Spleen (tissue), 11 donors: ENCODE measurements at regions not wholly inside any gene's neighbourhood (a gene's known extent, or its start where the extent isn't known, plus 50 kb on each side); places are given as distances from the start of the nearest gene placed in this dataset.

Experiments used
- DNase-seq: peaks from one replicate; pipeline ENCODE4 v3.0.0-alpha.2; 2020
- H3K27ac ChIP-seq, 8 donors: fragments of 200-600 bp; sonication (generic) in 7 of 8; 1 replicate in 4 of 8; 2 replicates in 4 of 8; pipeline versions ENCODE4 v1.5.0 to v1.8.0; 2016 to 2021; ENCODE audit warnings: inconsistent platforms in 4 of 8, mild to moderate bottlenecking in 4 of 8, moderate library complexity in 1 of 8
- H3K27me3 ChIP-seq, 7 donors: fragments of 200-600 bp; sonication (generic) in 6 of 7; replicated peaks in 1 of 7; 1 replicate in 4 of 7; 2 replicates in 3 of 7; pipeline versions ENCODE4 v1.5.0 to v1.8.0; 2016 to 2021; ENCODE audit warnings: inconsistent platforms in 3 of 7, mild to moderate bottlenecking in 1 of 7
- H3K36me3 ChIP-seq, 6 donors: fragments of 200-600 bp; sonication (generic) in 5 of 6; 1 replicate in 4 of 6; 2 replicates in 2 of 6; pipeline versions ENCODE4 v1.5.0 to v1.8.0; 2016 to 2021; ENCODE audit warnings: inconsistent platforms in 2 of 6
- H3K4me1 ChIP-seq, 6 donors: fragments of 200-600 bp; sonication (generic) in 5 of 6; 1 replicate in 3 of 6; 2 replicates in 3 of 6; pipeline versions ENCODE4 v1.5.0 to v1.8.0; 2016 to 2021; ENCODE audit warnings: inconsistent platforms in 3 of 6
- H3K4me3 ChIP-seq, 8 donors: fragments of 200-600 bp; sonication (generic) in 7 of 8; 1 replicate in 4 of 8; 2 replicates in 4 of 8; pipeline versions ENCODE4 v1.5.0 to v1.8.0; 2016 to 2021; ENCODE audit warnings: inconsistent platforms in 4 of 8, mild to moderate bottlenecking in 4 of 8, moderate library complexity in 2 of 8
- H3K9me3 ChIP-seq, 8 donors: fragments of 200-600 bp; sonication (generic) in 7 of 8; 1 replicate in 4 of 8; 2 replicates in 4 of 8; pipeline versions ENCODE4 v1.5.0 to v1.8.0; 2016 to 2021; ENCODE audit warnings: inconsistent platforms in 4 of 8
- CTCF ChIP-seq, 11 experiments: fragments of 200-600 bp in 7 of 11; fragments of 450-650 bp in 4 of 11; sonication (generic) in 4 of 11; IDR thresholded peaks in 8 of 11; conservative IDR thresholded peaks in 3 of 11; 1 replicate in 7 of 11; 2 replicates in 4 of 11; pipeline versions ENCODE4 v1.4.0 to v1.8.0; 2016 to 2021; ENCODE audit warnings: antibody characterized with exemption in 11 of 11, inconsistent platforms in 4 of 11, mild to moderate bottlenecking in 1 of 11
- POLR2A ChIP-seq, 3 donors: fragments of 450-650 bp; IDR thresholded peaks; one replicate each; pipeline ENCODE4 v1.5.1; 2017; ENCODE audit warnings: antibody characterized with exemption in 3 of 3, mild to moderate bottlenecking in 1 of 3
- POLR2AphosphoS5 ChIP-seq, 3 donors: sonication (generic); formaldehyde crosslinking; IDR thresholded peaks; one replicate each; pipeline ENCODE4 v1.5.1; 2017; ENCODE audit warnings: antibody characterized with exemption in 3 of 3
- WGBS, 5 donors: extraction: QIAGEN DNeasy Blood & Tissue Kit in 3 of 5; methylation state at CpG; one replicate each; pipeline versions ENCODE4 v1.1.5 to v1.1.7; 2013 to 2018; 5-methylcytosine and 5-hydroxymethylcytosine counted together
- intact Hi-C: fragments of 100-400 bp; cut with DNase I; formaldehyde crosslinking; loops from one replicate; pipeline ENCODE4 v1.15.0; 2023; ENCODE audit warnings: low total_unique reads
- donor health status: healthy with polysubstance abuse.
- donor health status: DM: no; HTN: no; CAD: no; lungs with moderate emphysema.
- donor health status: DM: no; HTN: no; CAD: no.
- donor health status: Bipolar disorder and iron deficiency.
- donor health status: healthy.
- donor health status: DM: no; HTN: no; CAD: no.
- donor health status: DM: yes; HTN: yes; CAD: no.

GRCh38 chr21:31577271-31577670 is 82.2 kb upstream of the SOD1 start:
- Histone ChIP-seq H3K4me1 (peaks cover 0 to 3% (median 0%) of the 10 kb centered on the region in 6 donors), H3K4me3 (no peak overlapping the region), H3K27me3 (no peaks in the 10 kb centered on the region), H3K27ac (no peak overlapping the region), H3K36me3 (no peaks in the 10 kb centered on the region), H3K9me3 (peaks cover 0 to 11% (median 6%) of the 10 kb centered on the region in 8 donors)
- DNase-seq = no peak
- no peak for TF ChIP-seq POLR2A (IDR thresholded peaks at IDR 0.05)
- TF ChIP-seq CTCF (IDR thresholded peaks at IDR 0.05 in 8 of 11, conservative IDR thresholded peaks at IDR 0.05 in 3 of 11) = no peak
- no peak for TF ChIP-seq POLR2AphosphoS5 (IDR thresholded peaks at IDR 0.05)
- intact Hi-C loops = no loop called here

GRCh38 chr21:31576428-31576827 is 83.1 kb upstream of the SOD1 start:
- DNase-seq = peak; percentile 33
- H3K27me3 ChIP-seq = no peaks in the 10 kb centered on the region
- WGBS, 5 donors = 75 to 82% (median 79%) methylated on average over 6 of the region's 6 CpGs
- TF ChIP-seq CTCF (IDR thresholded peaks at IDR 0.05 in 8 of 11, conservative IDR thresholded peaks at IDR 0.05 in 3 of 11) = no peak
- TF ChIP-seq POLR2A (IDR thresholded peaks at IDR 0.05) = no peak
- H3K36me3 ChIP-seq = no peaks in the 10 kb centered on the region
- no peak overlapping the region for H3K27ac ChIP-seq
- intact Hi-C loops = no loop called here
- H3K4me1 ChIP-seq = peaks cover 0 to 3% (median 0%) of the 10 kb centered on the region in 6 donors
- peaks cover 0 to 11% (median 6%) of the 10 kb centered on the region in 8 donors for H3K9me3 ChIP-seq
- no peak overlapping the region for H3K4me3 ChIP-seq

GRCh38 chr21:31573217-31573616 is 86.3 kb upstream of the SOD1 start:
- intact Hi-C loops = no loop called here
- TF ChIP-seq CTCF (IDR thresholded peaks at IDR 0.05 in 8 of 11, conservative IDR thresholded peaks at IDR 0.05 in 3 of 11) (no peak), POLR2A (IDR thresholded peaks at IDR 0.05) (no peak), POLR2AphosphoS5 (IDR thresholded peaks at IDR 0.05) (no peak)
- Histone ChIP-seq H3K27ac (no peak overlapping the region), H3K4me1 (peaks cover 0 to 3% (median 0%) of the 10 kb centered on the region in 6 donors), H3K36me3 (no peaks in the 10 kb centered on the region), H3K9me3 (peaks cover 0 to 11% (median 6%) of the 10 kb centered on the region in 8 donors), H3K4me3 (no peak overlapping the region), H3K27me3 (no peaks in the 10 kb centered on the region)
- no peak for DNase-seq
- 93 to 100% (median 97%) methylated on average over 2 of the region's 2 CpGs for WGBS, 5 donors

- WGBS, 5 donors = 79 to 91% (median 84%) methylated on average over 4 of the region's 4 CpGs
- no peak for DNase-seq
- Histone ChIP-seq H3K36me3 (no peaks in the 10 kb centered on the region), H3K4me3 (no peak overlapping the region), H3K27me3 (no peaks in the 10 kb centered on the region), H3K27ac (no peak overlapping the region), H3K9me3 (peaks cover 0 to 11% (median 6%) of the 10 kb centered on the region in 8 donors), H3K4me1 (no peaks in the 10 kb centered on the region)
- intact Hi-C loops = no loop called here
- no peak for TF ChIP-seq POLR2A (IDR thresholded peaks at IDR 0.05)
- TF ChIP-seq CTCF (IDR thresholded peaks at IDR 0.05 in 8 of 11, conservative IDR thresholded peaks at IDR 0.05 in 3 of 11) = no peak
- no peak for TF ChIP-seq POLR2AphosphoS5 (IDR thresholded peaks at IDR 0.05)
Observed at GRCh38 chr21:31571879-31572278, 87.6 kb upstream of the SOD1 start.
